HG03439 (cell line): ENCODE measurements at regions not wholly inside any gene's neighbourhood (a gene's known extent, or its start where the extent isn't known, plus 50 kb on each side); places are given as distances from the start of the nearest gene placed in this dataset.
"Not testable (repeated sequence)": the region's sequence is repeated elsewhere in the genome, so short reads cannot be mapped to it uniquely, and the experiment has no call there.

ENCODE experiments used
- ATAC-seq: cut with Tn5 transposase; IDR thresholded peaks from one replicate; pipeline ENCODE4 v1.9.1; 2021; ENCODE audit warnings: mild to moderate bottlenecking, moderate library complexity; ENCODE audit not compliant: unreplicated experiment

DNA sequence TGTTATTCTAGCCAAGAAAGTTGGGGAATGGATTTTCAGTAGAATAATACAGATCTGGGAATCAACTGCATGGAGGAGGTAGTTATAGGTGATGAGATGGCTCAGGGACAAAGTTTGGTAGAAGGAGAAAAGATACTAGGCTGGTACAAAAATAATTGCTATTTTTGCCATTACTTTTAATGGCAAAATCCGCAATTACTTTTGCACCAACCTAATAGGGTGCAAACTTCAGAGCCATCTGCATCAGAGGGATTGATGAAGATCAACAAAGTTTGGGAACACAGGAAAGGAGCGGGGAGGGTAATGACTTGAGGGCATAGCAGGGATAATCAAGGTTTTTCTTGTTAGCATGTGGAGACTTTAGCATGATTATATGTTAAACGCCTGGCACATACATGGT is 178.7 kb upstream of the ROPN1B start:
- not testable (repeated sequence) for ATAC-seq

DNA sequence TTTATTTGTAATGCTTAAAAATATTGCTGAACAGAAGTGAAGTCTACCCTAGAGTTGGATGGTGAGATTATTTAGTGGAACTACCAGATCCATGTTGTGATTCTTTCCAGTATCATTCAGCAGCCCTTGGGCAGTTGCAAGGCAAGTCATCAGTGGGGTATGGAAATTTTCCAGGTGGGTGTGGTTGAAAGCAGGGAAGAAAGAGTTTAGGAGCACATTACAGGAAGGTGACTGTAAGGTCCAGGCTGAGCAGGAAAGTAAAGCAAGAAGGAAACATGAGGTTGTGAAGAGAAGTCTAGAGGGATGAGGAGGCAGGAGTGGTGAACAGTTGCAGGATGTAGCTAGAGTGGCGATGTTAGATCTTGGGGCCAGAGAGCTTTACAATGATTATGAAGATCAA is 178.0 kb upstream of the ROPN1B start:
- not testable (repeated sequence) for ATAC-seq

DNA sequence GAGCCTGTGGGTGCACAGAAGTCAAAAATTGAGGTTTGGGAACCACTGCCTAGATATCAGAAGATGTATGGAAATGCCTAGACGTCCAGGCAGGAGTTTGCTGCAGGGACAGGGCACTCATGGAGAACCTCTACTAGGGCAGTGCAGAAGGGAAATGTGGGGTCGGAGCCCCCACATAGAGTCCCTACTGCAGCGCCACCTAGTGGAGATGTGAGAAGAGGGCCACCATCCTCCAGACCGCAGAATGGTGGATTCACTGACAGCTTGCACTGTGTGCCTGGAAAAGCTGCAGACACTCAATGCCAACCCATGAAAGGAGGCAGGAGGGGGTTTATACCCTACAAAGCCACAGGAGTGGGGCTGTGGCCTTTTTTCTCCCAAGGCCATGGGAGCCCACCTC is 159.0 kb upstream of the ROPN1B start:
- ATAC-seq: not testable (repeated sequence)

DNA sequence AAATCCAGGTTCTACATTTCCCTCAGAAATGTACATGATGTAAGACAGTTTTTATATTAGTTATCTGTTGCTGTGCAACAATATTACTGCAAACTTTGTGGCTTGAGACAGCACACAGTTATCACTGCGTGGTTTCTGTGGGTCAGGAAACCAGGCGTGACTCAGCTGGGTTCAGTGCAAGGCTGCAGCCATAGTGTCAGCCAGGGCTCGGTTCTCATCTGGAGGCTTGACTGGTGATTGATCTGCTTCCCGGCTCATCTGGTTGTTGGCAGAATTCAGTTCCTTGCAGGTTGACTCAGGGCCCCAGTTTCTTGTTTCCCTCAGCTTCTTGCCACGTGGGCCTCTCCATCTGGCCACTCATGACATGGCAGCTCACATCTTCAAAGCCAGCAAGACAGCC is 146.8 kb upstream of the ROPN1B start:
- not testable (repeated sequence) for ATAC-seq

DNA sequence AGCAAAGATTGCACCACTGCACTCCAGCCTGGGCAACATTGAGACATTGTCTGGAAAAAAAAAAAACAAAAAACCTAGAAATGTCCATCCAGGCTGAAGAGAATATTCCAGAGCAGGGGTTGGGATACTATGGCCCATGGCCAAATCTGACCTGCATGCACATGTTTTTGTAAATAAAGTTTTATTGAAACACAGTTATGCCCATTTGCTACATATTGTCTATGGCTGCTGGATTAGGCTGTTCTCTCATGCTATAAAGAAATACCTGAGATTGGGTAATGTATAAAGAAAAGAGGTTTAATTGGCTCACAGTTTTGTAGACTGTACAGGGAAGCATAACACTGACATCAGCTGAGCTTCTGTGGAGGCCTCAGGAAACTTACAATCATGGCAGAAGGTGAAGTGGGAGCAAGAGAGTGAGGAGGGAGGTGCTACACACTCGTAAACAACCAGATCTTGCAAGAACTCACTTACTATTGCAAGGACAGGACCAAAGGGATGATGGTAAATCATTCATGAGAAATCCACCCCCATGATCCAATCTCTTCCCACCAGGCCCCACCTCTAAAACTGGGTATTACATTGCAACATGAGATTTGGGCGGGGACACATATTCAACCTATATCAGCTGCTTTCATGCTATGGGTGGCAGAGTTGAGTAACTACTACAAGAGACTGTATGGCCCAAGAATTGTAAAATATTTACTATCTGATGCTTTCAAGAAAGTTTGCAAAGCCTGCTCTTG is 137.8 kb upstream of the ROPN1B start:
- not testable (repeated sequence) for ATAC-seq

DNA sequence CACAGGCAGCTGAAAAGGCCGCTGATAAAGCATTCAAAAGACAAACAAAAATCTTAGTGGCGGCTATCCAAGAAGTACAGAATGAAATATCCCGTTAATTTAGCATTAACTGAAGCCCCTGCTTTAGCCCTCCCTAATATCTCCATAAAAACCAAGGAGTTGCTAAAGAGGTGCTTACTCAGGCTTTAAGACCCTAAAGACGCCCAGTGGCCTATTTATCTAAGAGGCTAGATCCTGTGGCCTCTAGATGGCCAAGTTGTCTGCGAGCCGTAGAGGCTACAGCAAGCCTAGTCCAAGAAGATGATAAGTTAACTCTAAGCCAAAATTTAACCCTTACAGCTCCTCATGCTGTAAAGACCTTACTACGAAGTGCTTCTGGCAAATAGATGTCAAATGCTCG is 133.4 kb upstream of the ROPN1B start:
- not testable (repeated sequence) for ATAC-seq

DNA sequence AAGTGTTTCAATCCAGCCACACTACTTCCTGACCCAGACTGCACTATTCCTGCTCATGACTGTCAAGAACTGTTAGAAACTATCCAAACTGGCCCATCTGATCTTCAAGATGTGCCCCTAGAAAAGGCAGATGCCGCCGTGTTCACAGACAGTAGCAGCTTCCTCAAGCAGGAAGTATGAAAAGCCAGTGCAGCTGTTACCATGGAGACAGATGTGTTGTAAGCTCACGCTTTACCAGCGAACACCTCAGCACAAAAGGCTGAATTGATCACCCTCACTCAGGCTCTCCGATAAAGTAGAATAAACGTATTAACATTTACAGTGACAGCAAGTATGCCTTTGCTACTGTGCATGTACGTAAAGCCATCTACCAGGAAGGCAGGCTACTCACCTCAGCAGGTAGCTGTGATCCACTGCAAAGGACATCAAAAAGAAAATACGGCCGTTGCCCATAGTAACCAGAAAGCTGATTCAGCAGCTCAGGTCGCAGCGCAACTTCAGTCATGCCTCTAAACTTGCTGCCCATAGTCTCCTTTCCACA is 132.9 kb upstream of the ROPN1B start:
- ATAC-seq: not testable (repeated sequence)

DNA sequence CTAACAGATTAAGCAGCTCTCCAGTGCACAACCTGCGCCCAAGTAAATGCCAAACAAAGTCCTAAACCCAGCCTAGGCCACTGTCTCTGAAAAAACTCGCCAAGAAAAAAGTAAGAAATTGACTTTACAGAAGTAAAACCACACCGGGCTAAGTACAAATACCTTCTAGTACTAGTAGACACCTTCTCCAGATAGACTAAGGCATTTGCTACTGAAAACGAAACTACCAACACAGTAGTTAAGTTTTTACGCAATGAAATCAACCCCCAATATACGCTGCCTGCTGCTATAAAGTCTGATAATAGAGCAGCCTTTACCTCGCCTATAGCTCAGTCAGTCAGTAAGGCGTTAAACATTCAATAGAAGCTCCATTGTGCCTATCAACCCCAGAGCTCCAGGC is 132.2 kb upstream of the ROPN1B start:
- ATAC-seq: not testable (repeated sequence)

DNA sequence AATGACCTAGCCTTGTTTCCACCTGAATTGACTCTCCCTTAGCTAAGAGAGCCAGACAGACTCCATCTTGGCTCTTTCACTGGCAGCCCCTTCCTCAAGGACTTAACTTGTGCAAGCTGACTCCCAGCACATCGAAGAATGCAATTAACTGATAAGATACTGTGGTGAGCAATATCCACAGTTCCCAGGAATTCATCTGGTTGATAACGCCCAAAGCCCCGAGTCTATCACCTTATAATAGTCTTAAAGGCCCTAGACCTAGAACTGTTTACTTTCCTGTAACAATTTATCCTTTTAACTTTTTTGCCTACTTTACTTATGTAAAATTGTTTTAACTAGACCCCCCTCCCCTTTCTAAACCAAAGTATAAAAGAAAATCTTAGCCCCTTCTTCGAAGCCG is 130.1 kb upstream of the ROPN1B start:
- not testable (repeated sequence) for ATAC-seq

DNA sequence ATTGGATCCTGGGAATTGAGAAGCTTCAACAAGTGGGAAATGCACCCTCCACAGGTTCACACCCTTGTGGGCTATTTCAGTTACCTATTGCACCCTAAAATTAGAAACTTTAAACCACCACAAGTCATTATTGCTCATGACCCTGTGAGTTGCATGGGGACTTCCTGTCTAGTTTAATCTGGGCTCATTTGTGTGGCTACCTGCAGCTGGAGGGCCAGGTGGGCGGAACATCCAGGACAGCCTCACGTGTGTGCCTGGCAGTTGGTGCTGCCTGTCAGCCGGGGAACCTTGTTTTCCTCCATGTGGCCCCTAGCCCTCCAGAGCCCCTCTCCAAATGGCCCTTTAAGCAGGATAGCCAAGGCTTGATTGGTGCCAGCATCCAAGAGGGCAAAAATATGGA is 128.5 kb upstream of the ROPN1B start:
- not testable (repeated sequence) for ATAC-seq

DNA sequence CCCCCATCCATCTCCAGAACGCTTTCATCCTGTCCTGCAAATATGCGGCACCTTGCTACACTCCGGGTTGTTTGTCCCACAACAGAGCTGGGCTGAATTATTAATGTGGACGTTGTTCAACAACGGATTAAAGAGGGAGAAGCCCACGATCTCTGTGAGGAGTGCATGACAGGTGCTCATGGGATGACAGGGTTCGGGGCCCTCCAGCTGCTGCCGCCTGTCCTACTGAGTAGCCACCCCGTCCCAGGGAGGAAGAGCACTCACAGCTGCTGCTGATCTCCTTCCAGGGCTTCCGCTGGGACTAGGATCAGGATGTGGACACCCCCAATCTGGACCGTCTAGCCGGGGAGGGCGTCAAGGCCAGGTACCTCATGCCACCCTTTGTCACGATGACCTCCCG is 121.0 kb upstream of the ROPN1B start:
- not testable (repeated sequence) for ATAC-seq

DNA sequence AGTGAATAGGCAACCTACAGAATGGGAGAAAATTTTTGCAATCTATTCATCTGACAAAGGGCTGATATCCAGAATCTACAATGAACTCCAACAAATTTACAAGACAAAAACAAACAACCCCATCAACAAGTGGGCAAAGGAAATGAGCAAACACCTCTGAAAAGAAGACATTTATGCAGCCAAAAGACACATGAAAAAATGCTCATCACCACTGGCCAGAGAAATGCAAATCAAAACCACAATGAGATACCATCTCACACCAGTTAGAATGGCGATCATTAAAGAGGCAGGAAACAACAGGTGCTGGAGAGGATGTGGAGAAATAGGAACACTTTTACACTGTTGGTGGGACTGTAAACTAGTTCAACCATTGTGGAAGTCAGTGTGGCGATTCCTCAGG is 114.0 kb upstream of the ROPN1B start:
- ATAC-seq: not testable (repeated sequence)

DNA sequence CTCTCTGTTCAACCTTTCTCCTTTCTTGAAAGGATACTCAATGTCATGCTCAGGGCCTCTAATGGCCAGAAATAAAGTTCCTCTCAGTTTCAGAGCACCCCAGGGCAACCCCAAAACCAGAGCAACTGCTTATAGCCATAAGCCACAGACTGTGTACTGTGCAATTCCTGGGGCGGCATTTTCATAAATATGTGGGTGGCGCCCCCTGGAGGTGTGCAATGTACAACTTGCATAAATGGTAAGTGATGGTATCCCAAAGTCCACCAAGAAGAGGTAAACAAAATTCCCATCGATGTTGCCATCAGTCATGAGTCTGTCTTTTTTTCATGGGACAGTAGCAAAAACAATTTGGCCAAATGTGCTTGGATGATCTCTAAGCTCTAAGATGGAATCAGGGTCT is 108.4 kb upstream of the ROPN1B start:
- not testable (repeated sequence) for ATAC-seq

DNA sequence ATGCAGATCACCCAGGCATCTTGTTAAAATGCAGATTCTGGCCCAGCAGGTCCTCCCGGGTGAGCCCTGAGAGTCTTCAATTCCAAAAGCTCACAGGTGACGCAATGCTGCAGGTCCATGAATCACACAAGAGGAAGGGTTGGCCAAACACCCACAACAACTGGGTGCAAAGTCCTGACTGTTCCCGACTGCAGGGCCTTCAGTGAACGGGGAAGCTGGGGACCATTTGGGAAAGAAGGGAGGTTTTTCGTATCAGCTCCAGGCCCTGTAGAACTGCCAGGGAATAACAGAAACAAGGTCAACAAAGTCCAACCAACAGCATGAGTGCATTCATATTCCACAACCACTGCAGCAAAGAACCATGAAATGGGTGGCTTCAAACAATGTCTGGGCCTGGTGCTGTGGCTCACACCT is 106.1 kb upstream of the ROPN1B start:
- ATAC-seq: not testable (repeated sequence)

DNA sequence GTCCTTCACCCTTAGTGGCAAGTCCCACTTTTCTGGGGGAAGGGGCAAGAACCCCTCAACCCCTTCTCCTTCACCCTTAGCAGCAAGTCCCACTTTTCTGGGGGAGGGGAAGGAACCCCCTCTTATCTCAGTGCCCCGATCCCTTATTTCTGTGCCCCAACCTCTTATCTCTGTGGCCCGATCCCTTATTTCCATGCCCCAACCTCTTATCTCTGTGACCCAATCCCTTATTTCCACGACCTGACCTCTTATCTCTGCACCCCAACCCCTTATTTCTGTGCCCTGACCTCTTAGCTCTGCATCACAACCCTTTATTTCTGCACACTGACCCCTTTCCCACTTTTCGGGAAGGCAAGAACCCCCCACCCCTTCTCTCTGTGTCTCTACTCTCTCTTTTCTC is 104.4 kb upstream of the ROPN1B start:
- not testable (repeated sequence) for ATAC-seq

DNA sequence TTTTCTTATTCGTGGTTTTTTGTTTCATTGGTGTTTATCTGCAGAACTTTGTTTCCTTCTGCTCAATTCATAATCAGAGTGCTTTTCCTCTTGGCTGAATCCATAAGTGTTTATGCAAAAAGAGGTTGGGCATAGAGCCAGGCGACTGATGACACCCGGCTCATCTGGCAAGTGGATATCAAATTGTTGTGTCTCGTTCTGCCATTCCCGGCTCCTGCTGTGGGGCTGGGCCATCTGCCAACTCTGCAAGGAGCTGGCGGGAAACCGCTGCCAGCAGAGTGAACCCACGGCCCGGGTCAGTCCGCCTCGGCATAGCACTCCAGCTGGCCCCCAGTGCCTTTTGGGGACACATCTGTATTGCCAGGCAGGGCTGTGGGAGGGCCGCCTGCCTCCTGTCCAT is 83.0 kb upstream of the ROPN1B start:
- ATAC-seq: not testable (repeated sequence)

DNA sequence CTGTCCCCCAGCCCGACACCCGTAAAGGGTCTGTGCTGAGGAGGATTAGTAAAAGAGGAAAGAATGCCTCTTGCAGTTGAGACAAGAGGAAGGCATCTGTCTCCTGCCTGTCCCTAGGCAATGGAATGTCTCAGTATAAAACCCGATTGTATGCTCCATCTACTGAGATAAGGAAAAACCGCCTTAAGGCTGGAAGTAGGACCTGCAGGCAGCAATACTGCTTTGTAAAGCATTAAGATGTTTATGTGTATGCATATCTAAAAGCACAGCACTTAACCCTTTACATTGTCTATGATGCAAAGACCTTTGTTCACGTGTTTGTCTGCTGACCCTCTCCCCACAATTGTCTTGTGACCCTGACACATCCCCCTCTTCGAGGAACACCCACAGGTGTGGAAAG is 69.8 kb upstream of the ROPN1B start:
- ATAC-seq: not testable (repeated sequence)

DNA sequence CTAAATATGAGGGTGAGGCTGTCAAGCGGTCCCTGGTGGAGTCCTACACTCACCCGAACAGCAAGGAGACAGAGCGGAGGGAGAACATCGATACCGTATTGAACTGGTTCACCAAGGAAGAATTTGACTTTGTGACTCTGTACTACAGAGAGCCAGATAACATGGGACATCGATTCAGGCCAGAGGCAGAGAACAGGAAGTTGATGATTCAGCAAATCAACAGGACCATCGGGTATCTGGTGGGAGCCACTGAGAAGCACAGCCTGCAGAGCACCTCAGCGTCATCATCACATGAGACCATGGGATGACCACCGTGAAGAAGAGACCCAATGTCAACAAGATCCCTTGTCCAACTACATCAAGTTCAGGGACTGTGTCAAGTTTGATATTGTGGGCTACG is 67.5 kb upstream of the ROPN1B start:
- ATAC-seq: not testable (repeated sequence)

DNA sequence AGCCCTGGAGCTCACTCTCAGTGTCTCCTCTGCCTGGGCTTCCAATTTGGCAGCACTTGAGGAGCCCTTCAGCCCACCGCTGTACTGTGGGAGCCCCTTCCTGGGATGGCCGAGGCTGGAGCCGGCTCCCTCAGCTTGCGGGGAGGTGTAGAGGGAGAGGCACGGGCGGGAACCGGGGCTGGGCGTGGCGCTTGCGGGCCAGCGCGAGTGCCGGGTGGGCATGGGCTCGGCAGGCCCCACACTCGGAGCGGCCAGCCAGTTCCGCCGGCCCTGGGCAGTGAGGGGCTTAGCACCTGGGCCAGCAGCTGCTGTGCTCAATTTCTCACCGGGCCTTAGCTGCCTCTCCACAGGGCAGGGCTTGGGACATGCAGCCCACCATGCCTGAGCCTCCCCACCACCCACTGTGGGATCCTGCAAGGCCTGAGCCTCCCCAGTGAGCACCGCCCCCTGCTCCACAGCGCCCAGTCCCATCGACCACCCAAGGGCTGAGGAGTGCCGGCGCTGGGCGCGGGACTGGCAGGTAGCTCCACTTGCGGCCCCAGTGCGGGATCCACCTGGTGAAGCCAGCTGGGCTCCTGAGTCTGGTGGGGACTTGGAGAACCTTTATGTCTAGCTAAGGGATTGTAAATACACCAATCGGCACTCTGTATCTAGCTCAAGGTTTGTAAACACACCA is 65.1 kb upstream of the ROPN1B start:
- ATAC-seq: not testable (repeated sequence)

DNA sequence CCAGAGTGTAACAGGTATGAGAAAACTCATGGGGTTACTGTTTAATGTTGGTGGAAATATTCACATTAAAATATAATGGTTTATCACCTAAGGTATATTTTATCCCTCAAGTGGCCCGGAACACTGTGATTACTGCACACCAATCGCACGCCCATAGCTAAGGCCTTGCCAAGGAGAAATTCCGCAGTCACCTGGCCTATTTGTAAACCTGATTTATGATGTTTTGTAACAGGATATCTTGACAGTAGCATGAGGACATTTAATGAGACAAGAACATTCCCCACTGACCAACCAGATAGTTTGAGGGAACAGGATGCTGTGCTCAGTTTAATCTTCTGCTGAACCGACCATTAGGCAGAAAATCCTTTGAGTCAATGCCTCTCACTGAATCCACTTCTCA is 61.7 kb upstream of the ROPN1B start:
- ATAC-seq: not testable (repeated sequence)

DNA sequence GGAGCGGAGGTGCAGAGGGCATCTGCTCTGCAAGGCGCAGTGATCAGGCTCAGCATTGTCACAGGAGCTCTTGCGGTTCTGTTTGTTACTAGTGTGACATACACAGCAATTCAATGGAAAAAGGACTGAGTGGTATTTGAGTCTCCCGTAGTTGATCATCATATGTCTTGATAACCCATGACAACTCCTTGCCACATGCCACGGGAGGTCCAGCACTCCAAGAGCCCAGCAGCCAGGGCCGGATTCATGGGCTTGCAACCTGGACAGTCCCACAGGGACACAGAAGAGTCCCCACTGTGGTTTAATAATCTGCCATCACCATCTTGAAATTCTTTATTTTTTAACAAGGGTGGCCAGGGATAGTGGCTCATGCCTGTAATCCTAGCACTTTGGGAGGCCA is 58.1 kb upstream of the ROPN1B start:
- ATAC-seq: not testable (repeated sequence)
